Naive thymus-derived CD4-positive, alpha-beta T cell (primary cell): ENCODE measurements at regions not wholly inside any gene's neighbourhood (a gene's known extent, or its start where the extent isn't known, plus 50 kb on each side); places are given as distances from the start of the nearest gene placed in this dataset.
A peak's percentile ranks its signal among the peaks of the same experiment; 100 is the strongest.

Experiments used
- ATAC-seq: fragments of 150-1000 bp; cut with Tn5 transposase; 2 replicates; pipeline ENCODE4 v1.10.0; 2021; ENCODE audit warnings: mild to moderate bottlenecking, moderate library complexity
- CTCF ChIA-PET: fragments of 350-600 bp; sonication (Branson Sonifier 250); formaldehyde crosslinking; loops from one replicate; lab custom pipeline; 2021; ENCODE audit warnings: antibody characterized with exemption; lab: Charles Lee
- POLR2A ChIA-PET: fragments of 350-600 bp; sonication (Branson Sonifier 250); formaldehyde crosslinking; loops from one replicate; lab custom pipeline; 2021; ENCODE audit warnings: antibody characterized with exemption, inconsistent platforms; lab: Charles Lee
- DNase-seq, 9 donors: peaks; one replicate each; pipeline versions ENCODE4 v3.0.0 to v3.0.0-alpha.2; 2020 to 2022; ENCODE audit warnings: mixed read lengths in 1 of 9
- H3K27ac ChIP-seq: one replicate; pipeline ENCODE4 v1.7.0; 2013; ENCODE audit warnings: mild to moderate bottlenecking, low read depth, low read length, moderate library complexity
- H3K27me3 ChIP-seq, 2 donors: one replicate each; pipeline ENCODE4 v1.7.0; 2013; ENCODE audit warnings: low read length in 2 of 2, mild to moderate bottlenecking in 2 of 2, moderate library complexity in 2 of 2; ENCODE audit not compliant: control insufficient read depth in 2 of 2, insufficient read depth in 2 of 2
- H3K36me3 ChIP-seq, 3 experiments: 1 replicate in 2 of 3; 2 replicates in 1 of 3; pipeline ENCODE4 v1.7.0; 2013; ENCODE audit warnings: low read length in 3 of 3, mild to moderate bottlenecking in 3 of 3, moderate library complexity in 1 of 3; ENCODE audit not compliant: insufficient read depth in 3 of 3, control insufficient read depth in 2 of 3
- H3K4me1 ChIP-seq, 2 donors: one replicate each; pipeline ENCODE4 v1.7.0; 2013; ENCODE audit warnings: low read length in 2 of 2, mild to moderate bottlenecking in 2 of 2, moderate library complexity in 1 of 2; ENCODE audit not compliant: control insufficient read depth in 2 of 2, insufficient read depth in 2 of 2
- H3K4me3 ChIP-seq: 2 replicates; pipeline ENCODE4 v1.7.0; 2013; ENCODE audit warnings: mild to moderate bottlenecking, low read length
- H3K9me3 ChIP-seq, 3 experiments: 1 replicate in 2 of 3; 2 replicates in 1 of 3; pipeline ENCODE4 v1.7.0; 2013; ENCODE audit warnings: low read length in 3 of 3; ENCODE audit not compliant: control insufficient read depth in 2 of 3
- H3K27ac Mint-ChIP-seq, 9 donors: one replicate each; pipeline ENCODE4 v1.8.0; 2020 to 2022; ENCODE audit warnings: mixed read lengths in 9 of 9, mild to moderate bottlenecking in 8 of 9, moderate library complexity in 5 of 9, inconsistent platforms in 2 of 9
- H3K27me3 Mint-ChIP-seq, 5 donors: one replicate each; pipeline ENCODE4 v1.8.0; 2021 to 2022; ENCODE audit warnings: mixed read lengths in 5 of 5, mild to moderate bottlenecking in 1 of 5
- H3K36me3 Mint-ChIP-seq, 5 donors: one replicate each; pipeline ENCODE4 v1.8.0; 2020 to 2022; ENCODE audit warnings: mixed read lengths in 5 of 5, mild to moderate bottlenecking in 3 of 5, inconsistent platforms in 1 of 5
- H3K4me1 Mint-ChIP-seq, 7 donors: one replicate each; pipeline ENCODE4 v1.8.0; 2020 to 2022; ENCODE audit warnings: mixed read lengths in 7 of 7, mild to moderate bottlenecking in 3 of 7, inconsistent platforms in 1 of 7
- H3K4me3 Mint-ChIP-seq, 10 donors: one replicate each; pipeline ENCODE4 v1.8.0; 2020 to 2022; ENCODE audit warnings: mild to moderate bottlenecking in 10 of 10, mixed read lengths in 10 of 10, moderate library complexity in 6 of 10, inconsistent platforms in 2 of 10
- H3K9me3 Mint-ChIP-seq, 11 donors: one replicate each; pipeline ENCODE4 v1.8.0; 2020 to 2022; ENCODE audit warnings: mixed read lengths in 11 of 11, mild to moderate bottlenecking in 4 of 11, inconsistent platforms in 1 of 11, moderate library complexity in 1 of 11
- intact Hi-C, 2 donors: fragments of 100-400 bp; cut with micrococcal nuclease; formaldehyde crosslinking; loops; one replicate each; pipeline ENCODE4 v1.15.1; 2023

DNA sequence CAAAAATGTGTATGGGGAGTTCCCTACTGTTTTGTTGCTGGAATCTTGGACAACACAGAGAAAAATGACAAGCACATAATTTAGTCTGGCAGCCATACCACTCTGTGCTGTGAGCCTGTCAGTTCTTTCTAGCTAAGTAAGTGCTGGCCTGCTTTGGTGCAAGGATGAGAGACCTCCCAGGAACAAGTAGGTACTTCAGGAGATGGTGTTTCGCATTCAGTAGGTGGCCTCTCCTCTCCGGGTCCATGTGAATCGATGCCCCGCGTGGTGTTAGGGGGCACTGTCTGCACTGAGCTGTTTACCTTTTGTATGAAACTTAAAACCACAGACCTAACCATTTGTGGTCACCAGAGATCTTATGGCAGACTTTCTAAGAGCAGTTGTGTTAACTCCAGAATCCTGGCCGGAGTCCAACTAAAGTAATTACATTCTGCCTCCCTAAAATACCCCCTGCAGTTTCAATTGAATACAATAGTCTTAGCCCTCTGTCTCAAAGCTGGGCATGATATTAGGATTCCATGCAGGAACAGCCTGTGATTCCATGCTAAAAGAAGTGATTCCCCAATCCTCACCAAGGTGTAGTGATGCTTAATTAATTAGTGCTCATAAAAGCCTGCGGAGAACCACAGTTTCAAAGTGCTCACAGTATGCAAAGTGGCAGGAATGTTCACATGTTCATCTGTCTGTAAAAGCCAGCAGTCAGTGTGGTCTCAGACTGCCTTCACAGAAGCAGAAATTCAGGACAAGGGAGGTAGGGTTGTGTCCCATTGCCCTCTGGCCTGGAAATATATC is 64.2 kb downstream of the LLPH start:
- ChIA-PET POLR2A (no interaction called here), CTCF (no interaction called here)
- H3K4me3 ChIP-seq: no peak overlapping the region
- no peak overlapping the region for H3K27ac ChIP-seq
- peak overlapping the region in 6 of 10 donors; percentile 16 to 56 (median 22) for H3K4me3 Mint-ChIP-seq
- peaks cover 4 to 24% (median 18%) of the 10 kb centered on the region in 7 donors for H3K4me1 Mint-ChIP-seq
- H3K36me3 ChIP-seq: no peaks in the 10 kb centered on the region
- no peaks in the 10 kb centered on the region for H3K9me3 ChIP-seq
- no peaks in the 10 kb centered on the region for H3K36me3 Mint-ChIP-seq
- peaks cover 16 to 41% (median 27%) of the 10 kb centered on the region in 5 donors for H3K27me3 Mint-ChIP-seq
- H3K27ac Mint-ChIP-seq: peak overlapping the region in 2 of 9 donors; percentile 23 to 39
- DNase-seq (peak in 4 of 9 donors; percentile 3 to 17 (median 10)), ATAC-seq (no peak)
- no peaks in the 10 kb centered on the region for H3K4me1 ChIP-seq
- H3K27me3 ChIP-seq: no peaks in the 10 kb centered on the region
- intact Hi-C loops: no loop called here
- H3K9me3 Mint-ChIP-seq: no peaks in the 10 kb centered on the region

DNA sequence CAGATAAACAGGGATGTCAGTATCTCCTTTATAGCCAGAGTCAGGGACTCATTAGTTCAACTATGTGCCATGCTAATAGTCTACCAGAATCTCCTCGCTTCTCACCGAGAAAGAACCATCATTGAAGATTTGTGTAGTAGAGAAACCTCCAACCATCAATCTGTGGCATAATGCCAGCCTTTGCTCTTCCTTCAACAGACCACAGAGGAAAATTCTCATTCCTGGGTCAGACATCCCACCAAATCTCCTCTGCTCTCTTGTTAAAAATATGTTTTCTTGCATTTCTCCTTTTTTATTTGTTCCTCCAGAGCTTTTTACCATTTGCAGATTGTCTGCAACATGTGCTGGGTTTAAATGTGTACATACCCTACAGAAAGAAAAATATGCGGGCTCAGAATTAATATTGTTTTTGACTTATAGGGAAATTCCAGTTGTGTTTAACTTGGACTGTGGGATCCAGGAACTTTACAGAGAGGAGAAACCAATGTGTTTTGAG is 64.9 kb downstream of the LLPH start:
- intact Hi-C loops: no loop called here
- H3K27ac Mint-ChIP-seq: no peak overlapping the region
- H3K4me3 Mint-ChIP-seq: no peak overlapping the region
- H3K27me3 Mint-ChIP-seq: peaks cover 17 to 45% (median 31%) of the 10 kb centered on the region in 5 donors
- Histone ChIP-seq H3K27me3 (no peaks in the 10 kb centered on the region), H3K4me3 (no peak overlapping the region), H3K27ac (no peak overlapping the region), H3K4me1 (no peaks in the 10 kb centered on the region), H3K9me3 (no peaks in the 10 kb centered on the region), H3K36me3 (no peaks in the 10 kb centered on the region)
- ChIA-PET POLR2A (no interaction called here), CTCF (no interaction called here)
- H3K9me3 Mint-ChIP-seq: no peaks in the 10 kb centered on the region
- no peaks in the 10 kb centered on the region for H3K36me3 Mint-ChIP-seq
- ATAC-seq: no peak
- peaks cover 4 to 24% (median 18%) of the 10 kb centered on the region in 7 donors for H3K4me1 Mint-ChIP-seq
- no peak for DNase-seq

DNA sequence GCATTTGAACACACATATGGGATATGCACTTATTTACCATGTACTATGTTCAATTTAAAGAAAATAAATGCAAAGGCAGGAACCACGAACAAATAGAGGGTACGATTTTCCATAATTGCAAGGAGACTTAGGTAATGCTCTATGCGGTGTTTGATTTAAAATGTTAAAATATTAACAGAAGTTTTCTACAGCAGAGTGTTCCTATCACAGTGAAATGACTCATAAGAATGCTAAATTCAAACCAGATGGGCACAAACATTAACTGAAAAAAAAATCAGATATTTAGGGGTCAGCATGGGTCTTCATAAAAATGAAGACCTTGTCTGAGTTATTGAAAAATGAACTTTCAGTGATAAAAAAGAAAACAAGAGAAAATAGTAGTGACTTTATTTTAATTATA is 65.4 kb downstream of the LLPH start:
- CTCF ChIA-PET: no interaction called here

DNA sequence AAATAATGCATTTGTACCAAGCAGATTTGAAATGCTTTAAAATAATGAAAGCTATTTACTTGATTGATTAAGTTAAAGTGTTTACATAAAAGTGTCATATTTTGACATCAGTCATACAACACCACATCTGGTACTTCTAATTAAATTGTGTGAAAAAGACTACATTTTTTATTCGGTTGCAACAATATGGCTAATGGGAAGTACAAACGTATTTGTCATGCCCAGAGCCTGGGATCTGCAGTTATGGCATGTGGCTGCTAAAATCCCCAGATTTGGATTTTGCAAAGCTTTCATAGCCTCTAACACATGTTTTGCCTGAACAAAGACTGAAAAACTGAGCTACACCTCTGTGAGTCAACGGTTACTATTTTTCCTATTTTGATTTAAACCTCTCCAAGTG is 66.6 kb downstream of the LLPH start:
- peaks cover 4 to 24% (median 18%) of the 10 kb centered on the region in 7 donors for H3K4me1 Mint-ChIP-seq
- Histone ChIP-seq H3K4me3 (no peak overlapping the region), H3K36me3 (no peaks in the 10 kb centered on the region), H3K4me1 (no peaks in the 10 kb centered on the region), H3K9me3 (no peaks in the 10 kb centered on the region), H3K27me3 (no peaks in the 10 kb centered on the region), H3K27ac (no peak overlapping the region)
- intact Hi-C loops: no loop called here
- no peaks in the 10 kb centered on the region for H3K9me3 Mint-ChIP-seq
- H3K4me3 Mint-ChIP-seq: no peak overlapping the region
- ATAC-seq (no peak), DNase-seq (no peak)
- peaks cover 22 to 49% (median 35%) of the 10 kb centered on the region in 5 donors for H3K27me3 Mint-ChIP-seq
- H3K27ac Mint-ChIP-seq: no peak overlapping the region
- ChIA-PET POLR2A (no interaction called here), CTCF (no interaction called here)
- no peaks in the 10 kb centered on the region for H3K36me3 Mint-ChIP-seq

More for the DNA sequence above, 65.4 kb downstream of the LLPH start:
- Mint-ChIP-seq H3K4me1 (peaks cover 4 to 24% (median 18%) of the 10 kb centered on the region in 7 donors), H3K27me3 (peaks cover 17 to 49% (median 35%) of the 10 kb centered on the region in 5 donors), H3K36me3 (no peaks in the 10 kb centered on the region), H3K27ac (no peak overlapping the region), H3K9me3 (no peaks in the 10 kb centered on the region), H3K4me3 (no peak overlapping the region)
- Histone ChIP-seq H3K4me3 (no peak overlapping the region), H3K27ac (no peak overlapping the region), H3K27me3 (no peaks in the 10 kb centered on the region), H3K36me3 (no peaks in the 10 kb centered on the region), H3K9me3 (no peaks in the 10 kb centered on the region), H3K4me1 (no peaks in the 10 kb centered on the region)
- intact Hi-C loops: no loop called here
- DNase-seq: no peak
- ATAC-seq: no peak
- POLR2A ChIA-PET: no interaction called here

DNA sequence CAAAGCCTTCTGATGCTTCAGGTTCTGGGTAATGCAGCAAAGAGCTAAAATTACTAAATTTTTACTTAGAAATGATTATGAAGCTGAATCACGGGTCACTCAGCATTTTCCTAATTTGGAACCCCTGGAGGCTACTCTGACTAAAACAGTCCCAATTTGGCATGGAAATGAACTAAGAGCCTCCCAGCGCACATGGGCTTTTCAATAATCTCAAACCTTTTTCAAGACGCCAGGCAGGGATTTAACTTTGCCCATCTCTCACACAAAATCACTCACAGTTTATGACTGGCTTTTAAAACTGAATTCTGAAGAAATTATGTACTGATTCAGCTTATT is 68.3 kb downstream of the LLPH start:
- no peaks in the 10 kb centered on the region for H3K36me3 Mint-ChIP-seq
- H3K9me3 ChIP-seq: no peaks in the 10 kb centered on the region
- H3K4me3 ChIP-seq: no peak overlapping the region
- ChIA-PET CTCF (no interaction called here), POLR2A (no interaction called here)
- no peaks in the 10 kb centered on the region for H3K36me3 ChIP-seq
- no peaks in the 10 kb centered on the region for H3K4me1 ChIP-seq
- peaks cover 21 to 48% (median 37%) of the 10 kb centered on the region in 5 donors for H3K27me3 Mint-ChIP-seq
- no peak overlapping the region for H3K4me3 Mint-ChIP-seq
- no peak overlapping the region for H3K27ac Mint-ChIP-seq
- no peak overlapping the region for H3K27ac ChIP-seq
- no peaks in the 10 kb centered on the region for H3K9me3 Mint-ChIP-seq
- no peak for DNase-seq
- intact Hi-C loops: no loop called here
- peaks cover 4 to 22% (median 17%) of the 10 kb centered on the region in 7 donors for H3K4me1 Mint-ChIP-seq
- H3K27me3 ChIP-seq: no peaks in the 10 kb centered on the region
- ATAC-seq: no peak

DNA sequence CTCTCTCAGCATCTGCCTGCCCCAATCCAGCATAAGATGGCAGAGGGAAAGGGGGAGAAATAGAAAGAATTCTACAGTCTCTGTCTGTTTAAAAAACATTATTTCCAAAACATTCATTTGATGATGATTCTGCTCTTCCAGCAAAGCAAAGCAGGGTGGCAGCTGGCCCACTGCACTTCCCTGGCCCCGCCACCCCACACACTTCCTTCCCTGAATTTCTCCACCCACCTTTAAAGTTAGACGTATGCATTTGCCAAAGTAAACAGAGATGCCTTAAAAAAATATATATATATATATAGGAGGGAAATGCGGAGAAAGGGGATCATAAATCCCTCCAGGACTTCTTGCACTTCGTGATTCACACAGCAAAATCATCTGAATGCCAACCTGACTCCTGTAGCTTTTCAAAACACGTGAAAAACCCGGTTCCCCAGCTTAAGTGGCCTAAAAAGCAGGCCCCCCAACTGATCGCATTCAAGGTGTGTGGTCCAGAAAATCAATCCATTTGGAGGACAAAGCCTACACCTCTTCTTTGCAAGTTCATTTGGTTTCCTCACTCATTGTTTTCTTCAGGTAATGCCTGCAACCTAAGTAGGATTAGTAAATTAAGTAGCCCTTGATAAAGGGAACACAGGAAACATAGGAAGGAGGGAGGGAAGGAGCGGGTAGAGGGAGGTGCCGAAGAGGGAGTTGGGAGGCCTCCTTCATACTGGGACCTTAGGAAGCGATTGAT is 68.8 kb downstream of the LLPH start:
- H3K27ac ChIP-seq: no peak overlapping the region
- H3K36me3 ChIP-seq: no peaks in the 10 kb centered on the region
- Mint-ChIP-seq H3K4me1 (peaks cover 0 to 17% (median 11%) of the 10 kb centered on the region in 7 donors), H3K9me3 (no peaks in the 10 kb centered on the region), H3K27ac (no peak overlapping the region), H3K27me3 (peaks cover 19 to 43% (median 34%) of the 10 kb centered on the region in 5 donors), H3K36me3 (no peaks in the 10 kb centered on the region), H3K4me3 (no peak overlapping the region)
- H3K4me3 ChIP-seq: no peak overlapping the region
- no peaks in the 10 kb centered on the region for H3K4me1 ChIP-seq
- DNase-seq (no peak), ATAC-seq (no peak)
- ChIA-PET CTCF (no interaction called here), POLR2A (interaction anchor here (0.6 kb wide), 1 partner anchor 879 kb away, joined by 3 read pairs; no protein-coding TSS in a partner anchor)
- H3K9me3 ChIP-seq: no peaks in the 10 kb centered on the region
- intact Hi-C loops: no loop called here
- H3K27me3 ChIP-seq: no peaks in the 10 kb centered on the region
